ENCODE measurements at regions not wholly inside any gene's neighbourhood (a gene's known extent, or its start where the extent isn't known, plus 50 kb on each side); places are given as distances from the start of the nearest gene placed in this dataset.

DNA sequence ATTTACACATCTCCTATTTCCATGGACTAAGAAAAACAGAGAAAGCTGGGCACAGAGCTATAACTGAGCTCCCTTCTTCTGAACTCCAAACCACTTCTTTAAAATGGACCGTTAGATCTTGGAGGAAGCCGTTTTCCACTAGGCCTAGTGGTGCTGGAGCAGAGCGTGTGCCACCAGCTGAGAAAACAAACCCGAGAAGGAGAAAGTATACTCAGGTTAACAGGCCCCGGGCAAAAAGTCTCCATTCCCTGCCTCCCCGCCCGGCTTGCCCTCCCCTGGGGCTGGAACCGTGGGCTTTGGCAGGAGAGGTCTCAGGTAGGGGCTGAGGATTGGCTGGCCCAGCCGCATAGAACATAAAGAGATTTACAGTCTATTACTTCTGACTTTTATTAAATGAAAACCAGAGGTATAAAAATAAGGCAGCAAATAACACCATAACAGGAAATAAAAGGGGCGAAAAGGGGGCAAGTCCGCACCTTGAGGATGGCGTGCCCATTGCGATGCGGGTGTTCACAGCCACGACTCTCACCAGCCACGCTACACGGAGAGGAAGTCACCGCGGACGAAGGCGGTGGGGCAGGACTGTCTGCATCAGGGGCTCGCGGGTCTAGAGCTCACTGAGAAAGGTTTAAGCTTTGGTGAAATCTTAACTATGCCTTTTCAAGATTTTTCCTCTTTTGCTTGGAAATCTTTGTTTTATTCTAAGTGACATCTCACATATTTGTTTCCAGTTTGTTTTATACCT, 191.2 kb upstream of the GMDS start:
- Histone ChIP-seq H3K27ac (no peak overlapping the region), H3K9me3 (ENCODE audit: low read depth, low read length) (no peaks in the 10 kb centered on the region), H3K4me3 (no peak overlapping the region), H3K36me3 (ENCODE audit: insufficient read depth, low read length) (no peaks in the 10 kb centered on the region), H3K9ac (ENCODE audit: insufficient read length) (no peak overlapping the region)
- DNase-seq (ENCODE audit: low read depth, low spot score): no peak
- TF ChIP-seq FOXP2 (optimal IDR thresholded peaks at IDR 0.05; ENCODE audit: control extremely low read depth, extremely low read length, insufficient read depth) (no peak), EZH2 (IDR thresholded peaks at IDR 0.05) (no peak), POLR2AphosphoS5 (IDR thresholded peaks at IDR 0.05; ENCODE audit: borderline replicate concordance, low read depth, low read length) (no peak)

DNA sequence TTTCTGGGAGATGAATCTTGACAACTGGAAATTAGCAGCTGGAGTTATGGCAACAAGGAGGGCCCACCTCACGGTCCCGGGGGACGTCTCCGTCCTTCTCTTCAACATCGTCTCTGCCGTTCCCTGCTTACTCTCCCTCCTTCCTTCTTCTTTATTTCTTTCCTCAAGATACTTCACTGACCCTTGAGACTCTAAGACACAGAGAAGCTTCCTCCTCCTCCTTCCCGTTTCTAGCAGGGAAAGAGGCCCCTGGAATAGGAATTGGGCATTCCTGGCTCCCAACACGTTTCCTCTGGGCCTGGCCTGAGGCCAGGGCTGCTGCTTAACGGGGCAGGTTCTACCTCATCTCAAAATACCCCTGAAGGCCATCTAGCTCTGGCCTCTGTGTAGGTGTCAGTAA, 189.9 kb upstream of the GMDS start:
- no peak overlapping the region for H3K27ac ChIP-seq
- TF ChIP-seq POLR2AphosphoS5 (IDR thresholded peaks at IDR 0.05; ENCODE audit: borderline replicate concordance, low read depth, low read length) (no peak), FOXP2 (optimal IDR thresholded peaks at IDR 0.05; ENCODE audit: control extremely low read depth, extremely low read length, insufficient read depth) (no peak), EZH2 (IDR thresholded peaks at IDR 0.05) (no peak)
- no peak overlapping the region for H3K4me3 ChIP-seq
- no peak for DNase-seq (ENCODE audit: low read depth, low spot score)
- no peaks in the 10 kb centered on the region for H3K36me3 ChIP-seq (ENCODE audit: insufficient read depth, low read length)
- H3K9ac ChIP-seq (ENCODE audit: insufficient read length): no peak overlapping the region
- no peaks in the 10 kb centered on the region for H3K9me3 ChIP-seq (ENCODE audit: low read depth, low read length)

DNA sequence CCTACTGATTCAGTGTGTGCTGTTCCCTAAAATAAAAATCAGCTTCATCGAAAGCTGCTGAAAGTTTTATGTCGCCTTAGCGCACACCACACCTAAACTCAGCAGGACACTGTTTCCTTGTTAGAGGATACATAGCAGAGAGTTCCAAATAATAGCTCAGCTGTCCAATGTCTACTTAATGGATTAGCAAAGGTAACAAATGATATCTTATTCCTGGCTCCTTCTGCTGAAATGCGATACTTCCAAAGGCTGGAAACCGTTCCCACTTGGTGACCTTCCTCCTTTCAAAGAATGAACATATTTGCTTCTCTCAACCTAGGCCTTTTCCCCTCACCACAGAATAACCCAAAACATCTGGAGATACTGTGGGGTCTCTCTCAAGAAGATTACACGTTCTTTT, 189.5 kb upstream of the GMDS start:
- H3K9me3 ChIP-seq (ENCODE audit: low read depth, low read length): no peaks in the 10 kb centered on the region
- no peak for TF ChIP-seq FOXP2 (optimal IDR thresholded peaks at IDR 0.05; ENCODE audit: control extremely low read depth, extremely low read length, insufficient read depth)
- no peak for TF ChIP-seq POLR2AphosphoS5 (IDR thresholded peaks at IDR 0.05; ENCODE audit: borderline replicate concordance, low read depth, low read length)
- no peak for TF ChIP-seq EZH2 (IDR thresholded peaks at IDR 0.05)
- no peak overlapping the region for H3K27ac ChIP-seq
- no peak overlapping the region for H3K9ac ChIP-seq (ENCODE audit: insufficient read length)
- no peaks in the 10 kb centered on the region for H3K36me3 ChIP-seq (ENCODE audit: insufficient read depth, low read length)
- no peak overlapping the region for H3K4me3 ChIP-seq
- no peak for DNase-seq (ENCODE audit: low read depth, low spot score)

DNA sequence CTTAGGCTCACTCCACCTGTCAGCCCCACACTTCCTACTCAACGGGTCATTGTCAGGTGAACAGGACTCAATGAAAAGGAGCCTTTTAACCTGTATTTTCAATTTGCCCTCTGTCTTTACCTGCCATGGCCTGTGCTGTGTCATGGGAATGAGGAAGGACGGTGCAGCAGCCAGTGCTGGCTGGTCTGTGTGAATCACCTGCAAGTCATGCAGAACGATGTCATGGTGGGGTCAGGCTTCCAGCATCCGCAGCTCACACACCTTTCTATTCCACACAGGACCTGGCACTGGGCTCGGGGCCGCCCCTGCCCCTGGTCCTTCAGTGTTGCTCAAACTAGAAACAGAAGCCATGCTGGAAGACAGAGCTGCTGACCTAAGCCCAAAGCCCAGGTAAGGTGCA, 188.7 kb upstream of the GMDS start:
- Histone ChIP-seq H3K27ac (no peak overlapping the region), H3K9ac (ENCODE audit: insufficient read length) (no peak overlapping the region), H3K9me3 (ENCODE audit: low read depth, low read length) (no peaks in the 10 kb centered on the region), H3K4me3 (no peak overlapping the region), H3K36me3 (ENCODE audit: insufficient read depth, low read length) (no peaks in the 10 kb centered on the region)
- DNase-seq (ENCODE audit: low read depth, low spot score): no peak
- TF ChIP-seq FOXP2 (optimal IDR thresholded peaks at IDR 0.05; ENCODE audit: control extremely low read depth, extremely low read length, insufficient read depth) (no peak), POLR2AphosphoS5 (IDR thresholded peaks at IDR 0.05; ENCODE audit: borderline replicate concordance, low read depth, low read length) (no peak), EZH2 (IDR thresholded peaks at IDR 0.05) (no peak)

DNA sequence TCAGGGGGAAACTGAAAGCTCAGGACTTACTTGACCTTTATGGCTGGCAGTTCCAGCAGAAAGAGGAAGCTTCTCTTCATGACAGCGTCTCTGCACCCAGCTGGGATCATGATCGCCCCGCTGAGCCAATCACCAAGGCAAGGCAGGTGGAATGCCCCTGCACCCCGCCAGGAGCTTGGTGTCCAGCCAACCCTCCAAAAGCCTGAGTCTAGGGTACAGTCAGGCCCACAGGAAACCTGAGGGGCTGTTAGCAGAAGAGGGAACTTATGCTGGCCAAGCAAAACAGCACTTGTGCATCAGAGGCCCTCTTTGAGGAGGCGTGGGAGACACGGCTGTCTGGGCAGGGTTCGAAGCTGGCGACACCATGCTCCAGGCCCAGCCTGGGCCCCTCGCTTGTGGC, 188.3 kb upstream of the GMDS start:
- no peak for DNase-seq (ENCODE audit: low read depth, low spot score)
- Histone ChIP-seq H3K9me3 (ENCODE audit: low read depth, low read length) (no peaks in the 10 kb centered on the region), H3K4me3 (no peak overlapping the region), H3K27ac (no peak overlapping the region), H3K9ac (ENCODE audit: insufficient read length) (no peak overlapping the region), H3K36me3 (ENCODE audit: insufficient read depth, low read length) (no peaks in the 10 kb centered on the region)
- no peak for TF ChIP-seq POLR2AphosphoS5 (IDR thresholded peaks at IDR 0.05; ENCODE audit: borderline replicate concordance, low read depth, low read length)
- no peak for TF ChIP-seq EZH2 (IDR thresholded peaks at IDR 0.05)
- TF ChIP-seq FOXP2 (optimal IDR thresholded peaks at IDR 0.05; ENCODE audit: control extremely low read depth, extremely low read length, insufficient read depth): no peak

DNA sequence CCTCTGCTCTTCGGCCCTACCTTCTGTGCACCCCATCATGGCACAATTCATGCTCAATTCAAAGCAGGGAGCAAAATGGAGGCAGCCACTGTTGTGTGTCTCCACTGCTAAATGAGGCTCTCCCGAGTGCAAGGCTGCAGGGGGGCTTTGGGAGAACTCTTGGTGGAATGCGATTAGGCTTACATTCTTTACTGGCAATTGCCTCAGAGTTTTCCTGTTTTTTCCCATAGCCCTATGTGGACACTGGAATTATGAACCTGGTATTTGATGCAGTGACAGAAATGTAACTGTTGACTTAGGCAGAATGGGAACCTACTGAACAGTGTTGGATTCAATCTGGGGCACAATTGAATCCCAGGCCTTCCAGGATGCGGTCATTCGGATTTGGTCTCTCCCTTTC, 187.9 kb upstream of the GMDS start:
- Histone ChIP-seq H3K9me3 (ENCODE audit: low read depth, low read length) (no peaks in the 10 kb centered on the region), H3K4me3 (no peak overlapping the region), H3K36me3 (ENCODE audit: insufficient read depth, low read length) (no peaks in the 10 kb centered on the region), H3K9ac (ENCODE audit: insufficient read length) (no peak overlapping the region), H3K27ac (no peak overlapping the region)
- no peak for DNase-seq (ENCODE audit: low read depth, low spot score)
- TF ChIP-seq POLR2AphosphoS5 (IDR thresholded peaks at IDR 0.05; ENCODE audit: borderline replicate concordance, low read depth, low read length) (no peak), EZH2 (IDR thresholded peaks at IDR 0.05) (no peak), FOXP2 (optimal IDR thresholded peaks at IDR 0.05; ENCODE audit: control extremely low read depth, extremely low read length, insufficient read depth) (no peak)

DNA sequence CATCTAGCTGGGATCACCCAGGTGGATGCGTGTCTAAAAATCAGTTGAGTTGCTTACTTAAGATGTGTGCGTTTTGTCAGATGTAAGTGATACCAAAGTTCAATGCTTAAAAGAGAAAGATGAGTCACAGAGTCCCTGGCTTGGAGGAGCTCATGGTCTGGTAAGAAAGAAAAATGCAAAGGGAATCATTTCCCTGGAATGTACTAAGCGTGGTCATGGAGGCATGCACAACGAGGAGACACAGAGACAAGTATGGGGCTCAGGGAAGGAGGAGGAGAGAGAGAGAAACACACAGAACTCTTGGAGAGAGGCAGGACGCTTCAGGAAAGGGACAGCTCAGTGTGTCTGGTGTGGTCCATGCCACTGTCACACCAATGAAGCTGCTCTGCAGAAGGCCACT, 186.9 kb upstream of the GMDS start:
- TF ChIP-seq EZH2 (IDR thresholded peaks at IDR 0.05) (no peak), POLR2AphosphoS5 (IDR thresholded peaks at IDR 0.05; ENCODE audit: borderline replicate concordance, low read depth, low read length) (no peak), FOXP2 (optimal IDR thresholded peaks at IDR 0.05; ENCODE audit: control extremely low read depth, extremely low read length, insufficient read depth) (no peak)
- H3K9me3 ChIP-seq (ENCODE audit: low read depth, low read length): no peaks in the 10 kb centered on the region
- H3K4me3 ChIP-seq: no peak overlapping the region
- DNase-seq (ENCODE audit: low read depth, low spot score): no peak
- H3K36me3 ChIP-seq (ENCODE audit: insufficient read depth, low read length): no peaks in the 10 kb centered on the region
- no peak overlapping the region for H3K27ac ChIP-seq
- H3K9ac ChIP-seq (ENCODE audit: insufficient read length): no peak overlapping the region

DNA sequence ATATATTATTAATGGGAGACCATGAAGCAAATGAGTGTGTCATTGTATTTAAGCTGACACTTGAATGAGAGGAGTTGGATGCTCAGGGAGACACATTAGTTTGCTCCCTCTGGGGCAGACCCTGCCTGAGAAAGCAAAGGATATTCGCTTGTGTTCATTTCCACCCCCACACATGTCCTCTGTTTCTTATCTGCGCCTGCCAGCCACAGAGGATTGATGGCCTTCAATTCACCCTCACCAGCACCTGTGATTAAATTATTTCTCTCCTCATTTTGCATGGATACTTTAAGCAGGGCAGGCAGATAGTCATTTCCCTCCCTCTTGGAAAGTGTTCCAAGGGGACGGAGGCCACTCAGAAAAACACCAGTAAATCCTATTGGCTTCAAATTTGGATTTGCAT, 185.2 kb upstream of the GMDS start:
- H3K4me3 ChIP-seq: no peak overlapping the region
- DNase-seq (ENCODE audit: low read depth, low spot score): no peak
- no peak overlapping the region for H3K27ac ChIP-seq
- H3K9ac ChIP-seq (ENCODE audit: insufficient read length): no peak overlapping the region
- H3K9me3 ChIP-seq (ENCODE audit: low read depth, low read length): no peaks in the 10 kb centered on the region
- no peaks in the 10 kb centered on the region for H3K36me3 ChIP-seq (ENCODE audit: insufficient read depth, low read length)
- no peak for TF ChIP-seq EZH2 (IDR thresholded peaks at IDR 0.05)

DNA sequence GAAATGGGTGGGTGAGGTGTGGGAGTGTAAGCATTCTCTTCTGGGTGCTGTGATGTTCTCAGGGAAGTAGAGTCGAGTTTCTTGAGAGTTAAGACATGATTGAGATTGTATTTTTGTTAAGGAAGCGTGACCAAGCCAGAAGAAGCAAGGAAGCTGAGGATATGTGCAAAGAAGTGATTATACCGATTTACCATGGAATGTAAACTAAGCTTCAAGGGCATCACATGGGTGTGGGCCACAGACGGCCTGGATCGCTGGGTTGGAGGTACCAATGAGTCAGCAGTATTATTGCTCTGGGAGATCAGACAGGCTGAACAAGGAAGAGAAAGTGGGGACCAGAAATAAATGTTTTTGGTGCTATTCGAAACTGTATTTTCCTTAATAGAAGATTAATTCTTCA, 184.1 kb upstream of the GMDS start:
- Histone ChIP-seq H3K27ac (no peak overlapping the region), H3K9ac (ENCODE audit: insufficient read length) (no peak overlapping the region), H3K9me3 (ENCODE audit: low read depth, low read length) (no peaks in the 10 kb centered on the region), H3K36me3 (ENCODE audit: insufficient read depth, low read length) (no peaks in the 10 kb centered on the region), H3K4me3 (no peak overlapping the region)
- no peak for TF ChIP-seq FOXP2 (optimal IDR thresholded peaks at IDR 0.05; ENCODE audit: control extremely low read depth, extremely low read length, insufficient read depth)
- TF ChIP-seq EZH2 (IDR thresholded peaks at IDR 0.05): no peak
- no peak for TF ChIP-seq POLR2AphosphoS5 (IDR thresholded peaks at IDR 0.05; ENCODE audit: borderline replicate concordance, low read depth, low read length)
- no peak for DNase-seq (ENCODE audit: low read depth, low spot score)
